ENCODE measurements at regions not wholly inside any gene's neighbourhood (a gene's known extent, or its start where the extent isn't known, plus 50 kb on each side); places are given as distances from the start of the nearest gene placed in this dataset.

- TF ChIP-seq TAF1 (conservative IDR thresholded peaks at IDR 0.05) = no peak
- no peak for TF ChIP-seq SP1 (IDR thresholded peaks at IDR 0.05)
- TF ChIP-seq HNF4A (conservative IDR thresholded peaks at IDR 0.05) = no peak
- TF ChIP-seq RAD21 (IDR thresholded peaks at IDR 0.05) = no peak
- TF ChIP-seq, protein P1, sequence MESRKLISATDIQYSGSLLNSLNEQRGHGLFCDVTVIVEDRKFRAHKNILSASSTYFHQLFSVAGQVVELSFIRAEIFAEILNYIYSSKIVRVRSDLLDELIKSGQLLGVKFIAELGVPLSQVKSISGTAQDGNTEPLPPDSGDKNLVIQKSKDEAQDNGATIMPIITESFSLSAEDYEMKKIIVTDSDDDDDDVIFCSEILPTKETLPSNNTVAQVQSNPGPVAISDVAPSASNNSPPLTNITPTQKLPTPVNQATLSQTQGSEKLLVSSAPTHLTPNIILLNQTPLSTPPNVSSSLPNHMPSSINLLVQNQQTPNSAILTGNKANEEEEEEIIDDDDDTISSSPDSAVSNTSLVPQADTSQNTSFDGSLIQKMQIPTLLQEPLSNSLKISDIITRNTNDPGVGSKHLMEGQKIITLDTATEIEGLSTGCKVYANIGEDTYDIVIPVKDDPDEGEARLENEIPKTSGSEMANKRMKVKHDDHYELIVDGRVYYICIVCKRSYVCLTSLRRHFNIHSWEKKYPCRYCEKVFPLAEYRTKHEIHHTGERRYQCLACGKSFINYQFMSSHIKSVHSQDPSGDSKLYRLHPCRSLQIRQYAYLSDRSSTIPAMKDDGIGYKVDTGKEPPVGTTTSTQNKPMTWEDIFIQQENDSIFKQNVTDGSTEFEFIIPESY (IDR thresholded peaks at IDR 0.05) = no peak
- TF ChIP-seq, protein P2, sequence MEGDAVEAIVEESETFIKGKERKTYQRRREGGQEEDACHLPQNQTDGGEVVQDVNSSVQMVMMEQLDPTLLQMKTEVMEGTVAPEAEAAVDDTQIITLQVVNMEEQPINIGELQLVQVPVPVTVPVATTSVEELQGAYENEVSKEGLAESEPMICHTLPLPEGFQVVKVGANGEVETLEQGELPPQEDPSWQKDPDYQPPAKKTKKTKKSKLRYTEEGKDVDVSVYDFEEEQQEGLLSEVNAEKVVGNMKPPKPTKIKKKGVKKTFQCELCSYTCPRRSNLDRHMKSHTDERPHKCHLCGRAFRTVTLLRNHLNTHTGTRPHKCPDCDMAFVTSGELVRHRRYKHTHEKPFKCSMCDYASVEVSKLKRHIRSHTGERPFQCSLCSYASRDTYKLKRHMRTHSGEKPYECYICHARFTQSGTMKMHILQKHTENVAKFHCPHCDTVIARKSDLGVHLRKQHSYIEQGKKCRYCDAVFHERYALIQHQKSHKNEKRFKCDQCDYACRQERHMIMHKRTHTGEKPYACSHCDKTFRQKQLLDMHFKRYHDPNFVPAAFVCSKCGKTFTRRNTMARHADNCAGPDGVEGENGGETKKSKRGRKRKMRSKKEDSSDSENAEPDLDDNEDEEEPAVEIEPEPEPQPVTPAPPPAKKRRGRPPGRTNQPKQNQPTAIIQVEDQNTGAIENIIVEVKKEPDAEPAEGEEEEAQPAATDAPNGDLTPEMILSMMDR (IDR thresholded peaks at IDR 0.05; ENCODE audit: low read depth, low read length, missing input control) = no peak
- TF ChIP-seq JUND (IDR thresholded peaks at IDR 0.05) = no peak
- TF ChIP-seq NR2F2 (IDR thresholded peaks at IDR 0.05) = no peak
- no peak for TF ChIP-seq RXRA (IDR thresholded peaks at IDR 0.05)
These were observed 146.8 kb downstream of the GJA1 start for GRCh38 chr6:121582262-121582661.

All from liver (tissue), 3 donors.